NT2/D1 (cell line): ENCODE measurements at regions not wholly inside any gene's neighbourhood (a gene's known extent, or its start where the extent isn't known, plus 50 kb on each side); places are given as distances from the start of the nearest gene placed in this dataset.
"Not testable (repeated sequence)": the region's sequence is repeated elsewhere in the genome, so short reads cannot be mapped to it uniquely, and the experiment has no call there.

Experiments
- SUZ12 ChIP-seq: IDR thresholded peaks from 2 replicates; pipeline ENCODE4 v1.6.1; 2011; ENCODE audit not compliant: insufficient read length, insufficient read depth; ENCODE audit errors: extremely low read depth
- YY1 ChIP-seq: IDR thresholded peaks from 2 replicates; pipeline ENCODE4 v1.6.1; 2011; ENCODE audit not compliant: insufficient read length, insufficient read depth
- ZNF274 ChIP-seq: IDR thresholded peaks from 2 replicates; pipeline ENCODE4 v1.6.1; 2011; ENCODE audit warnings: mild to moderate bottlenecking, low read depth, low read length

- TF ChIP-seq ZNF274, YY1, SUZ12: not testable (repeated sequence)
These were observed 67.9 kb upstream of the SMURF2 start for GRCh38 chr17:64730023-64730422.
